ENCODE measurements at regions not wholly inside any gene's neighbourhood (a gene's known extent, or its start where the extent isn't known, plus 50 kb on each side); places are given as distances from the start of the nearest gene placed in this dataset.

DNA sequence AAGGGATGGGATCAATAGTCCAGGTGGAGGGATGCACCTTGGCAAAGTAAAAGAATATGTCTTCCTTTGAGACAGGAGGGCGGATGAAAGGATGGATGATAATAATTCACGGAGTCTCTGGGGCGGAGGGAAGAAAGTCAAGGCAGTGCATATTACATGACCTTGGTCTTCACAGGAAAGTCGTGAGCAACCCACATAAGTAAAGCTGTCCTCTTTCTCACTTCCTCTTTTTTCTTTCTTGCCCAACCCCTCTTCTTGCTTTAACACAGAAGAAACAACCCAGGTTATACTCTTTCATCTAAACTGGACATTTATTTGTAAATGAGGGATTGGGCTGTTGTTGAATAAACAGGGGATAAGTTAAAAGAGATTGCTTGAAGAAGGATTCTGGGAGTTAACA is 168.7 kb upstream of the SKOR2 start:
- peaks cover 0 to 7% of the 10 kb centered on the region in 2 experiments; a peak in 3 of 5 replicates for H3K27me3 ChIP-seq (ENCODE audit: control insufficient read depth in 1 of 2, insufficient read depth in 2 of 2, low read length in 2 of 2)
- intact Hi-C loops (cut with micrococcal nuclease; ENCODE audit: unreplicated experiment) (no loop called here), in situ Hi-C loops (cut with HindIII; ENCODE audit: extremely low pct_ligation_motif_present, low pct_unique_long_range_greater_than_20kb) (no loop called here)
- no peak for ATAC-seq
- H3K9ac ChIP-seq (ENCODE audit: insufficient read depth, low read depth, low read length): no peak overlapping the region
- H3K27ac ChIP-seq (ENCODE audit: extremely low read length, insufficient read depth, low read length): no peak overlapping the region
- H4K20me1 ChIP-seq (ENCODE audit: insufficient read depth, low read length): no peaks in the 10 kb centered on the region
- no peak for FAIRE-seq
- no peak for DNase-seq (ENCODE audit: low spot score)
- no peaks in the 10 kb centered on the region for H3K9me3 ChIP-seq (ENCODE audit: low read length)
- H3K4me1 ChIP-seq (ENCODE audit: insufficient read depth, low read length): no peaks in the 10 kb centered on the region
- H3K4me2 ChIP-seq (ENCODE audit: low read depth, low read length): no peak overlapping the region
- no peaks in the 10 kb centered on the region for H3K36me3 ChIP-seq (replicated peaks in 1 of 2; ENCODE audit: control insufficient read depth in 1 of 2, insufficient read depth in 2 of 2, low read length in 2 of 2)
- TF ChIP-seq ZNF276 (CRISPR knock-in tag; IDR thresholded peaks at IDR 0.05; ENCODE audit: low read depth): no peak
- TF ChIP-seq ZNF713 (CRISPR knock-in tag; IDR thresholded peaks at IDR 0.05): no peak
- no peak for TF ChIP-seq REPIN1 (CRISPR knock-in tag; IDR thresholded peaks at IDR 0.05; ENCODE audit: borderline replicate concordance, low read depth)
- no peak for TF ChIP-seq SIN3A (IDR thresholded peaks at IDR 0.05; ENCODE audit: borderline replicate concordance, low read depth, low read length)
- no peak for TF ChIP-seq CHCHD3 (CRISPR knock-in tag; IDR thresholded peaks at IDR 0.05)
- TF ChIP-seq DR1 (CRISPR knock-in tag; IDR thresholded peaks at IDR 0.05): no peak
- TF ChIP-seq MTA3 (CRISPR knock-in tag; IDR thresholded peaks at IDR 0.05): no peak
- TF ChIP-seq, protein P1, sequence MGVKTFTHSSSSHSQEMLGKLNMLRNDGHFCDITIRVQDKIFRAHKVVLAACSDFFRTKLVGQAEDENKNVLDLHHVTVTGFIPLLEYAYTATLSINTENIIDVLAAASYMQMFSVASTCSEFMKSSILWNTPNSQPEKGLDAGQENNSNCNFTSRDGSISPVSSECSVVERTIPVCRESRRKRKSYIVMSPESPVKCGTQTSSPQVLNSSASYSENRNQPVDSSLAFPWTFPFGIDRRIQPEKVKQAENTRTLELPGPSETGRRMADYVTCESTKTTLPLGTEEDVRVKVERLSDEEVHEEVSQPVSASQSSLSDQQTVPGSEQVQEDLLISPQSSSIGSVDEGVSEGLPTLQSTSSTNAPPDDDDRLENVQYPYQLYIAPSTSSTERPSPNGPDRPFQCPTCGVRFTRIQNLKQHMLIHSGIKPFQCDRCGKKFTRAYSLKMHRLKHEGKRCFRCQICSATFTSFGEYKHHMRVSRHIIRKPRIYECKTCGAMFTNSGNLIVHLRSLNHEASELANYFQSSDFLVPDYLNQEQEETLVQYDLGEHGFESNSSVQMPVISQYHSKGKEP (CRISPR knock-in tag; IDR thresholded peaks at IDR 0.05): no peak
- TF ChIP-seq ATRX (CRISPR knock-in tag; IDR thresholded peaks at IDR 0.05; ENCODE audit: borderline replicate concordance): no peak
- TF ChIP-seq, protein P2, sequence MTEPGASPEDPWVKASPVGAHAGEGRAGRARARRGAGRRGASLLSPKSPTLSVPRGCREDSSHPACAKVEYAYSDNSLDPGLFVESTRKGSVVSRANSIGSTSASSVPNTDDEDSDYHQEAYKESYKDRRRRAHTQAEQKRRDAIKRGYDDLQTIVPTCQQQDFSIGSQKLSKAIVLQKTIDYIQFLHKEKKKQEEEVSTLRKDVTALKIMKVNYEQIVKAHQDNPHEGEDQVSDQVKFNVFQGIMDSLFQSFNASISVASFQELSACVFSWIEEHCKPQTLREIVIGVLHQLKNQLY (CRISPR knock-in tag; IDR thresholded peaks at IDR 0.05): no peak
- no peak for TF ChIP-seq GLMP (CRISPR knock-in tag; IDR thresholded peaks at IDR 0.05; ENCODE audit: borderline replicate concordance)
- no peak for TF ChIP-seq ZNF879 (CRISPR knock-in tag; IDR thresholded peaks at IDR 0.05)
- no peak for TF ChIP-seq TEAD2 (CRISPR knock-in tag; IDR thresholded peaks at IDR 0.05)
- TF ChIP-seq HNRNPK (IDR thresholded peaks at IDR 0.05; ENCODE audit: low read depth, low read length, poor library complexity, severe bottlenecking): no peak
- TF ChIP-seq BCLAF1 (IDR thresholded peaks at IDR 0.05): no peak
- TF ChIP-seq KLF12 (CRISPR knock-in tag; IDR thresholded peaks at IDR 0.05; ENCODE audit: borderline replicate concordance): no peak
- no peak for TF ChIP-seq ZNF3 (CRISPR knock-in tag; IDR thresholded peaks at IDR 0.05)
- no peak for TF ChIP-seq TRIM24 (CRISPR knock-in tag; IDR thresholded peaks at IDR 0.05)
- H3K4me3 ChIP-seq (replicated peaks in 1 of 3; ENCODE audit: insufficient read depth in 1 of 3, low read depth in 2 of 3, low read length in 3 of 3): no peak overlapping the region
- H2AFZ ChIP-seq (ENCODE audit: low read length): no peak overlapping the region
- POLR2A ChIA-PET: no interaction called here
- H3K79me2 ChIP-seq (ENCODE audit: insufficient read depth, low read length): no peaks in the 10 kb centered on the region
- no TSS peak for BruUV-seq (replicated peaks)
- 4% methylated on average over 4 of the region's 4 CpGs for WGBS (ENCODE audit: low lambda C conversion rate)
- CTCF ChIA-PET (ENCODE audit: low intra/inter-chr PET ratio, low total read pairs): no interaction called here
